Esophagus muscularis mucosa (tissue), 4 donors: ENCODE measurements at regions not wholly inside any gene's neighbourhood (a gene's known extent, or its start where the extent isn't known, plus 50 kb on each side); places are given as distances from the start of the nearest gene placed in this dataset.

Source experiments
- DNase-seq: peaks from one replicate; pipeline ENCODE4 v3.0.0-alpha.2; 2017; ENCODE audit errors: extremely low spot score
- H3K27ac ChIP-seq, 4 donors: fragments of 200-600 bp; sonication (generic); replicated peaks in 1 of 4; 1 replicate in 3 of 4; 2 replicates in 1 of 4; pipeline ENCODE4 v1.5.1; 2016 to 2019; ENCODE audit warnings: mild to moderate bottlenecking in 1 of 4
- H3K27me3 ChIP-seq, 4 donors: fragments of 200-600 bp; sonication (generic); one replicate each; pipeline versions ENCODE4 v1.5.1 to v1.6.0; 2016 to 2019
- H3K36me3 ChIP-seq, 4 donors: fragments of 200-600 bp; sonication (generic); one replicate each; pipeline ENCODE4 v1.5.1; 2016 to 2019
- H3K4me1 ChIP-seq, 4 donors: fragments of 200-600 bp; sonication (generic); one replicate each; pipeline ENCODE4 v1.5.1; 2016 to 2019
- H3K4me3 ChIP-seq, 4 donors: fragments of 200-600 bp; sonication (generic); 1 replicate in 2 of 4; 2 replicates in 2 of 4; pipeline ENCODE4 v1.5.1; 2016 to 2019; ENCODE audit warnings: mild to moderate bottlenecking in 4 of 4, moderate library complexity in 1 of 4
- H3K9me3 ChIP-seq, 4 donors: fragments of 200-600 bp; sonication (generic); 1 replicate in 3 of 4; 2 replicates in 1 of 4; pipeline ENCODE4 v1.5.1; 2016 to 2019
- EP300 ChIP-seq: sonication (generic); formaldehyde crosslinking; IDR thresholded peaks from one replicate; pipeline ENCODE4 v1.6.1; 2017; ENCODE audit warnings: antibody characterized with exemption
- POLR2A ChIP-seq: fragments of 450-650 bp; IDR thresholded peaks from one replicate; pipeline ENCODE4 v1.6.1; 2017; ENCODE audit warnings: antibody characterized with exemption, moderate library complexity, mild to moderate bottlenecking, low read depth
- POLR2AphosphoS5 ChIP-seq, 2 donors: sonication (generic); formaldehyde crosslinking; IDR thresholded peaks; one replicate each; pipeline ENCODE4 v1.6.1; 2017; ENCODE audit warnings: antibody characterized with exemption in 2 of 2
- WGBS: methylation state at CpG from one replicate; pipeline ENCODE4 v1.1.5; 2018; 5-methylcytosine and 5-hydroxymethylcytosine counted together
- intact Hi-C: fragments of 100-400 bp; cut with DNase I; formaldehyde crosslinking; loops from one replicate; pipeline ENCODE4 v1.15.1; 2023
- TF ChIP-seq, protein P1 (sequence below), 3 experiments: fragments of 200-600 bp in 2 of 3; fragments of 450-650 bp in 1 of 3; sonication (generic) in 2 of 3; IDR thresholded peaks; one replicate each; pipeline ENCODE4 v1.5.1; 2017 to 2019; ENCODE audit warnings: antibody characterized with exemption in 3 of 3, mild to moderate bottlenecking in 2 of 3, moderate library complexity in 1 of 3

DNA sequence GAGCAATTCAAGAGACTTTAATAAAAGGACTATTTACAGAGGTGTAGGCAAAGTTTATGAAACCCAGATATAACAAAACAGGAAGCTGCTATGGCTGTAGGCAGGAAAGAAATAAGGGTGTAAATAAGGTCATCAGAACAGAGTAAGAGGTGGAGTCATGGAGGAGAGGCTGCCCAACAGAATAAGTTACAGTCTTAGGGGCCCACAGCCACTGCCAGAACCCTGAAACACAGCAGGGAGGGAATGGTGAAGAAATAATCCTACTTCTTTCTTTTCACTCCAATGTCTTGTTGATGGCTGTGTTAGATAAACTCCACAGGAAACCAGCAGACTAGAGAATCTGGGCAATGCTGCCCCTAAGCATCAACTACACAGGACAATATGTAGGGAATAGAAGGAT is 155.8 kb upstream of the TAC1 start:
- Histone ChIP-seq H3K4me1 (no peaks in the 10 kb centered on the region), H3K27ac (no peak overlapping the region), H3K36me3 (no peaks in the 10 kb centered on the region), H3K9me3 (peaks cover 0 to 1% (median 0%) of the 10 kb centered on the region in 4 donors), H3K4me3 (no peak overlapping the region), H3K27me3 (no peaks in the 10 kb centered on the region)
- intact Hi-C loops: no loop called here
- TF ChIP-seq, protein P1, sequence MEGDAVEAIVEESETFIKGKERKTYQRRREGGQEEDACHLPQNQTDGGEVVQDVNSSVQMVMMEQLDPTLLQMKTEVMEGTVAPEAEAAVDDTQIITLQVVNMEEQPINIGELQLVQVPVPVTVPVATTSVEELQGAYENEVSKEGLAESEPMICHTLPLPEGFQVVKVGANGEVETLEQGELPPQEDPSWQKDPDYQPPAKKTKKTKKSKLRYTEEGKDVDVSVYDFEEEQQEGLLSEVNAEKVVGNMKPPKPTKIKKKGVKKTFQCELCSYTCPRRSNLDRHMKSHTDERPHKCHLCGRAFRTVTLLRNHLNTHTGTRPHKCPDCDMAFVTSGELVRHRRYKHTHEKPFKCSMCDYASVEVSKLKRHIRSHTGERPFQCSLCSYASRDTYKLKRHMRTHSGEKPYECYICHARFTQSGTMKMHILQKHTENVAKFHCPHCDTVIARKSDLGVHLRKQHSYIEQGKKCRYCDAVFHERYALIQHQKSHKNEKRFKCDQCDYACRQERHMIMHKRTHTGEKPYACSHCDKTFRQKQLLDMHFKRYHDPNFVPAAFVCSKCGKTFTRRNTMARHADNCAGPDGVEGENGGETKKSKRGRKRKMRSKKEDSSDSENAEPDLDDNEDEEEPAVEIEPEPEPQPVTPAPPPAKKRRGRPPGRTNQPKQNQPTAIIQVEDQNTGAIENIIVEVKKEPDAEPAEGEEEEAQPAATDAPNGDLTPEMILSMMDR (IDR thresholded peaks at IDR 0.05): no peak
- TF ChIP-seq POLR2AphosphoS5 (IDR thresholded peaks at IDR 0.05) (no peak), EP300 (no peak), POLR2A (no peak)
- no peak for DNase-seq

DNA sequence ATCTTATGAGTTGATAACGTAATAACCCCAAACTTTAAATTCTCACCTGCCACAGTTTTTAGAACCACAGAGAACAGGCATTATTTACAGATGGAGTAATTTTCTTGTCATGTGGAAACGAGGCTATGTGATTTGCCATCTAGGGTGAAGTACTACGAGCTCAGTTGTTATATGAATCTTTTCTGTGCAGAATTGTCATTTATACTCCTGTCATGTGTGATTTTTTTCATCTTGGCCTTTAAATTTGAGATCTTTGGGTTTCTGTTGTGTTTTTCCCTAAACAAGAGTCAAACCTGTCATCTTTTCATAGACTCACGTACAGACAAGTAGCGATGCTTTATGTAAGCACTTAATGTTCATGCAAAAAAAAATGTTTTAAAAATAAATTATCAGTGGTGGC is 153.7 kb upstream of the TAC1 start:
- DNase-seq: no peak
- WGBS: 76% methylated on average over 5 of the region's 5 CpGs
- TF ChIP-seq, protein P1 (IDR thresholded peaks at IDR 0.05): no peak
- TF ChIP-seq POLR2AphosphoS5 (IDR thresholded peaks at IDR 0.05) (no peak), POLR2A (no peak)

GRCh38 chr7:97580205-97580604 is 151.7 kb upstream of the TAC1 start:
- no peak for DNase-seq
- Histone ChIP-seq H3K9me3 (peaks cover 0 to 5% (median 2%) of the 10 kb centered on the region in 4 donors), H3K27ac (no peak overlapping the region), H3K4me3 (no peak overlapping the region), H3K4me1 (no peaks in the 10 kb centered on the region), H3K27me3 (no peaks in the 10 kb centered on the region), H3K36me3 (no peaks in the 10 kb centered on the region)
- 61% methylated on average over 5 of the region's 5 CpGs for WGBS
- TF ChIP-seq, protein P1 (IDR thresholded peaks at IDR 0.05): no peak
- no peak for TF ChIP-seq POLR2AphosphoS5 (IDR thresholded peaks at IDR 0.05)
- TF ChIP-seq POLR2A: no peak
- no peak for TF ChIP-seq EP300
- intact Hi-C loops: no loop called here

More for the DNA sequence above, 153.7 kb upstream of the TAC1 start:
- intact Hi-C loops: no loop called here
- H3K27ac ChIP-seq: no peak overlapping the region
- no peaks in the 10 kb centered on the region for H3K4me1 ChIP-seq
- H3K9me3 ChIP-seq: peaks cover 0 to 5% (median 0%) of the 10 kb centered on the region in 4 donors
- H3K4me3 ChIP-seq: no peak overlapping the region
- no peaks in the 10 kb centered on the region for H3K27me3 ChIP-seq
- no peaks in the 10 kb centered on the region for H3K36me3 ChIP-seq

DNA sequence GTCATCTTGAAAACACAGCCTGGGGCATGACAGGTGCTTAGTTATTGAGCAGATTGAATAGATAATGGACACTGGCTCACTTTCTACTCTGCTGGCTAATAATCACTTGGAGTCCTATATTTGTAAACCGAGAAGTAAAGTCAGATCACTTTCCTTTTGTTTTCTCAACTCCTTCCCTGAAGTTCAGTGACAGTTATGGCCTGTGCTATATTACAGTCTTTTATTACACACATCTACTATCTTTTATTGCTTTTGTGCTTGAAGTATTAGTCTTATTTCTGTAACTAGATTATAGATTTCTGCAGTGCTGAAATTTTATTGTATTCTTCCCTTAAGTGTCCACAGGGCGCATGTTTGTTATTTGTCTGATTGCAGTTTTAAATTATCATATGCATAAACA is 136.4 kb upstream of the TAC1 start:
- TF ChIP-seq EP300: no peak
- TF ChIP-seq, protein P1 (IDR thresholded peaks at IDR 0.05): no peak
- TF ChIP-seq POLR2AphosphoS5 (IDR thresholded peaks at IDR 0.05): no peak
- TF ChIP-seq POLR2A: no peak
- Histone ChIP-seq H3K4me3 (no peak overlapping the region), H3K36me3 (no peaks in the 10 kb centered on the region), H3K9me3 (peaks cover 0 to under 1% (median 0%) of the 10 kb centered on the region in 4 donors), H3K27me3 (no peaks in the 10 kb centered on the region), H3K27ac (no peak overlapping the region), H3K4me1 (no peaks in the 10 kb centered on the region)
- intact Hi-C loops: no loop called here
- WGBS: 89% methylated on average over 2 of the region's 2 CpGs
- no peak for DNase-seq

DNA sequence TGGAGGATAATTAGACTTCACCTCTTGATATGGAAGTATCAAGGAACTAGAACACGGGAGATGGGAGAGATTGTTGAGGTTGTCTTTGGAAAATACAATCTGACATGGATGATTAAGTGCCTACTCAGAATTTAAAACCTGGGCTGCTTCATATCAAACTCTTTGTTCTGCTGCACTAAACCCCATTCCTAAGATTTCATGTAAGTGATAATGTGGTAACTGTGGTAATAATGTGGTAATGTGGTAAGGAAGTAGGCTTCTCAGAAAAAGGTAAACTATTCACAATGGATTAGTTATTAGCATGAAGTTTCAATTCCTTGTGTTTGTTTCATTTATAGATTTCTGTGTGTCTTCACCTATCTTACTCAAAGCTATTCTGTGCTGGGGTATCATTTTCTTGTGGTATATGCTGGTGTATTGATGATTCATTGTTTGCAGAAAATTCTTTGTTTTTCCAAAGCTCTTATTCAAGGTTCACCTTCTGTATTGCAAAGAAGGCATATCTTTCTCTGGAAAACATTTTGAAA is 129.9 kb upstream of the TAC1 start:
- TF ChIP-seq, protein P1 (IDR thresholded peaks at IDR 0.05): no peak
- no peak for TF ChIP-seq POLR2AphosphoS5 (IDR thresholded peaks at IDR 0.05)
- no peak for TF ChIP-seq EP300
- TF ChIP-seq POLR2A: no peak
- no peaks in the 10 kb centered on the region for H3K36me3 ChIP-seq
- no peak overlapping the region for H3K4me3 ChIP-seq
- 87% methylated on average over 1 of the region's 1 CpG for WGBS
- H3K27ac ChIP-seq: no peak overlapping the region
- no peaks in the 10 kb centered on the region for H3K4me1 ChIP-seq
- no peaks in the 10 kb centered on the region for H3K9me3 ChIP-seq
- no peak for DNase-seq
- intact Hi-C loops: no loop called here
- H3K27me3 ChIP-seq: no peaks in the 10 kb centered on the region
